IMR-90 (cell line): ENCODE measurements at regions not wholly inside any gene's neighbourhood (a gene's known extent, or its start where the extent isn't known, plus 50 kb on each side); places are given as distances from the start of the nearest gene placed in this dataset.

Experiments used
- ATAC-seq: fragments of 200-7000 bp; cut with Tn5 transposase; 2 replicates; pipeline ENCODE4 v1.9.1; 2020; ENCODE audit warnings: low read depth, mild to moderate bottlenecking, moderate library complexity
- BruUV-seq: library from RNA; stranded (reverse); fragments of 400-500 nt; replicated peaks from 2 replicates; lab custom pipeline; 2021; lab: Mats Ljungman, UMichigan
- CTCF ChIA-PET: fragments of 300-600 bp; formaldehyde crosslinking; extraction: SDS; loops from one replicate; lab custom pipeline; 2021; ENCODE audit warnings: antibody characterized with exemption; lab: Yijun Ruan, JAX
- POLR2A ChIA-PET: fragments of 300-600 bp; sonication (Branson Sonifier 250); formaldehyde crosslinking; loops from one replicate; lab custom pipeline; 2022; ENCODE audit warnings: antibody characterized with exemption; ENCODE audit not compliant: unreplicated experiment; lab: Charles Lee
- DNase-seq: peaks from one replicate; pipeline ENCODE4 v3.0.0; 2013
- H2AFZ ChIP-seq: replicated peaks from 2 replicates; pipeline ENCODE3; 2013; ENCODE audit warnings: low read length, mild to moderate bottlenecking; ENCODE audit not compliant: poor library complexity
- H2AK5ac ChIP-seq: 2 replicates; pipeline ENCODE4 v1.6.1; 2013; ENCODE audit warnings: low read depth, low read length, inconsistent platforms
- H2AK9ac ChIP-seq: replicated peaks from 2 replicates; pipeline ENCODE3; 2013; ENCODE audit warnings: mild to moderate bottlenecking, low read depth, low read length, moderate library complexity; ENCODE audit not compliant: poor library complexity
- H2BK120ac ChIP-seq: 2 replicates; pipeline ENCODE4 v1.6.1; 2013; ENCODE audit warnings: low read depth, low read length, inconsistent platforms
- H2BK15ac ChIP-seq: 3 replicates; pipeline ENCODE4 v1.6.1; 2013; ENCODE audit warnings: low read depth, low read length, inconsistent platforms
- H2BK20ac ChIP-seq: 2 replicates; pipeline ENCODE4 v1.6.1; 2013; ENCODE audit warnings: low read depth, mild to moderate bottlenecking, inconsistent platforms, low read length, moderate library complexity
- H2BK5ac ChIP-seq: 2 replicates; pipeline ENCODE4 v1.6.1; 2013; ENCODE audit warnings: mild to moderate bottlenecking, low read depth, low read length, inconsistent platforms; ENCODE audit not compliant: poor library complexity, severe bottlenecking
- H3K14ac ChIP-seq: replicated peaks from 2 replicates; pipeline ENCODE4 v1.6.1; 2013; ENCODE audit warnings: low read depth, low read length, inconsistent platforms
- H3K18ac ChIP-seq: 2 replicates; pipeline ENCODE4 v1.6.1; 2013; ENCODE audit warnings: low read depth, low read length, control low read depth
- H3K23ac ChIP-seq: 2 replicates; pipeline ENCODE4 v1.6.1; 2013; ENCODE audit warnings: low read depth, low read length, inconsistent platforms
- H3K27ac ChIP-seq: 2 replicates; pipeline ENCODE4 v1.5.1; 2013; ENCODE audit warnings: mild to moderate bottlenecking, control low read depth, low read length; ENCODE audit not compliant: insufficient read depth
- H3K27me3 ChIP-seq: 2 replicates; pipeline ENCODE4 v1.6.1; 2013; ENCODE audit warnings: low read length; ENCODE audit not compliant: control insufficient read depth, insufficient read depth
- H3K36me3 ChIP-seq: 2 replicates; pipeline ENCODE4 v1.6.1; 2013; ENCODE audit warnings: low read length, mixed read lengths; ENCODE audit not compliant: control insufficient read depth, insufficient read depth
- H3K4ac ChIP-seq: 2 replicates; pipeline ENCODE4 v1.6.1; 2013; ENCODE audit warnings: low read depth, low read length, inconsistent platforms
- H3K4me1 ChIP-seq: 2 replicates; pipeline ENCODE4 v1.6.1; 2013; ENCODE audit warnings: low read length, mixed read lengths; ENCODE audit not compliant: control insufficient read depth, insufficient read depth
- H3K4me2 ChIP-seq: 2 replicates; pipeline ENCODE4 v1.6.1; 2013; ENCODE audit warnings: low read depth, mild to moderate bottlenecking, control low read depth, low read length, moderate library complexity
- H3K4me3 ChIP-seq: 2 replicates; pipeline ENCODE4 v1.5.1; 2013; ENCODE audit warnings: low read depth, mild to moderate bottlenecking, control low read depth, low read length, moderate library complexity; ENCODE audit not compliant: insufficient read depth
- H3K56ac ChIP-seq: 2 replicates; pipeline ENCODE4 v1.6.1; 2013; ENCODE audit warnings: low read length, inconsistent platforms; ENCODE audit not compliant: insufficient read depth; ENCODE audit errors: extremely low read depth
- H3K79me1 ChIP-seq, 2 experiments: 2 replicates each; pipeline ENCODE4 v1.6.1; 2013; ENCODE audit warnings: low read length in 2 of 2, inconsistent platforms in 1 of 2, low read depth in 1 of 2
- H3K9ac ChIP-seq: 2 replicates; pipeline ENCODE4 v1.6.1; 2013; ENCODE audit warnings: low read depth, low read length, control low read depth
- H3K9me1 ChIP-seq: 2 replicates; pipeline ENCODE4 v1.6.1; 2013; ENCODE audit warnings: low read length, inconsistent platforms; ENCODE audit not compliant: insufficient read depth
- H3K9me3 ChIP-seq: 2 replicates; pipeline ENCODE4 v1.6.1; 2013; ENCODE audit warnings: low read length; ENCODE audit not compliant: control insufficient read depth, insufficient read depth
- H4K20me1 ChIP-seq: 2 replicates; pipeline ENCODE4 v1.6.1; 2013; ENCODE audit warnings: low read length, inconsistent platforms; ENCODE audit not compliant: insufficient read depth
- H4K5ac ChIP-seq: 2 replicates; pipeline ENCODE4 v1.6.1; 2013; ENCODE audit warnings: mild to moderate bottlenecking, low read depth, low read length, control low read depth
- H4K8ac ChIP-seq, 2 experiments: 2 replicates each; pipeline ENCODE4 v1.6.1; 2013; ENCODE audit warnings: low read depth in 2 of 2, low read length in 2 of 2, control low read depth in 1 of 2, inconsistent platforms in 1 of 2
- H4K91ac ChIP-seq: 2 replicates; pipeline ENCODE4 v1.6.1; 2013; ENCODE audit warnings: low read depth, low read length, inconsistent platforms; ENCODE audit not compliant: insufficient read depth
- MXI1 ChIP-seq: IDR thresholded peaks from 2 replicates; pipeline ENCODE4 v1.6.1; 2012; ENCODE audit warnings: low read depth, mild to moderate bottlenecking, low read length, moderate library complexity, borderline replicate concordance
- whole genome bisulfite sequencing, 2 experiments: methylation state at CpG; one replicate each; pipeline versions ENCODE4 v1.1.5 to v1.1.7; 2013; ENCODE audit warnings: missing lambda C conversion rate in 2 of 2; ENCODE audit not compliant: insufficient read length in 1 of 2; ENCODE audit errors: extremely low coverage in 2 of 2; 5-methylcytosine and 5-hydroxymethylcytosine counted together
- dilution Hi-C: fragments of 300-500 bp; cut with HindIII; formaldehyde crosslinking; loops from one replicate; pipeline ENCODE4 v1.14.3; 2018; ENCODE audit warnings: low sequenced_read_pairs; ENCODE audit not compliant: unreplicated experiment
- in situ Hi-C: fragments of 300-500 bp; cut with MboI; formaldehyde crosslinking; loops from 3 replicates; pipeline ENCODE4 v1.14.3; 2019; ENCODE audit warnings: low sequenced_read_pairs, inconsistent platforms, mixed read lengths
- intact Hi-C: fragments of 100-400 bp; cut with micrococcal nuclease; formaldehyde crosslinking; loops from 2 replicates; pipeline ENCODE4 v1.10.0; 2022

DNA sequence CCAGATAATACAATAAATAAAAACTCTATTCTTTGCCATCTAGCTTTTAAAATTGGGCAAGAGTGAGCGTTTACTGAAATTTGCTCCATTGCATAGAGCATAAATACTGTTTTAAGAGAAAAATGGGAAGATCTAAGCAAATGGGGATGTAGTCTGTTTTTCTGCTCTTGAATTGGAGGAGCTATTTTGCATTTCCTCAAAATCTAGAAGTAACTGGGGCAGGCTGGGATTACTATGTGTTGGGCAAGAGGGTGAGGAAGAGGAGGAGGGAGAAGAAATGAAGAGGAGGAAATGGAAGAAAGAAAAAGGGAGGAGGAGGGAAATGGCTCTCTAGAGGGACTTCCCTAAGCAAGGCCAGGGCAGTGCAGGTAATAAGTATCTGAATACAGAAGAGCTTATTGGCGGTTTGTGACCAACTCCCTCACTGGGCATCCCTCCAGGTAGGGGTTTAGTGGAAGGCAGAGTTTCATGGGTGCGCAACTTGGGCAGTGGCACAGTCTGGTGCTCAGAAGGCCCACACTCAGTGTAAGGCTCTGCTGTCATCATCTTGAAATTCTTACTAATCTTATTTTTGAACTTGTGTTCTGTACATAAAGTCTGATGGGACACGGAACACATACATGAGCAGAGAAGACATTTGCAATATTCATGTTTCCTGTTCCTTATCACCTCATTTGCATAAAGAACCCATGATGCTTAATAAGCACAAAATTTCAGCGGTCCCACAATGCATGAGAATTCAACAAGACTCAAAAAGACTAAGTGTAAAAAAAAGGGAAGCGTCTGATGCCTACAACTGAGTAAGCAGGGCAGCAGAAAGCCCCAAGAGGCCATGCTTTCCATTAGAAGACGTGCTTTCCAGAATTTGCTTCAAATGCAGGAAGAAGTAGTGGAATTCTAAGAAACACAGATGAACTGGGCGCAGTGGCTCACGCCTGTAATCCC, 116.9 kb downstream of the EVX1 start:
- no peak overlapping the region for H3K27ac ChIP-seq
- no peak overlapping the region for H2AK5ac ChIP-seq
- no peak overlapping the region for H4K5ac ChIP-seq
- intact Hi-C loops (loop anchor here (10.0 kb wide), 1 partner anchor 205 kb away; no protein-coding TSS in a partner anchor), dilution Hi-C loops (no loop called here), in situ Hi-C loops (no loop called here)
- no peak overlapping the region for H2BK120ac ChIP-seq
- no peak overlapping the region for H3K4ac ChIP-seq
- H3K23ac ChIP-seq = no peak overlapping the region
- peaks cover 6% of the 10 kb centered on the region for H3K4me1 ChIP-seq
- H3K27me3 ChIP-seq = peaks cover 12% of the 10 kb centered on the region
- H4K8ac ChIP-seq = no peak overlapping the region
- ChIA-PET POLR2A (no interaction called here), CTCF (no interaction called here)
- no peak for TF ChIP-seq MXI1
- no peak overlapping the region for H4K91ac ChIP-seq
- no peaks in the 10 kb centered on the region for H3K36me3 ChIP-seq
- H3K56ac ChIP-seq = no peak overlapping the region
- no peaks in the 10 kb centered on the region for H3K9me1 ChIP-seq
- no peak overlapping the region for H3K14ac ChIP-seq
- H3K4me2 ChIP-seq = no peak overlapping the region
- H3K18ac ChIP-seq = no peak overlapping the region
- 80% methylated on average over 5 of the region's 9 CpGs; no CpG with 5 or more reads in 1 of the 2 experiments for WGBS, 2 experiments
- no peak for ATAC-seq
- H3K79me1 ChIP-seq = no peaks in the 10 kb centered on the region
- no peak overlapping the region for H2BK15ac ChIP-seq
- no peak overlapping the region for H2BK20ac ChIP-seq
- DNase-seq = no peak
- H3K9ac ChIP-seq = no peak overlapping the region
- no peak overlapping the region for H2AFZ ChIP-seq
- no peak overlapping the region for H3K4me3 ChIP-seq
- no TSS peak for BruUV-seq
- no peak overlapping the region for H2AK9ac ChIP-seq
- H2BK5ac ChIP-seq = no peak overlapping the region
- H3K9me3 ChIP-seq = no peaks in the 10 kb centered on the region
- no peaks in the 10 kb centered on the region for H4K20me1 ChIP-seq
